GM18526 (cell line): ENCODE measurements at regions not wholly inside any gene's neighbourhood (a gene's known extent, or its start where the extent isn't known, plus 50 kb on each side); places are given as distances from the start of the nearest gene placed in this dataset.

Source experiments
- POLR2A ChIP-seq: IDR thresholded peaks from 3 replicates; pipeline ENCODE4 v1.6.1; 2011; ENCODE audit not compliant: insufficient read length; ENCODE audit errors: extremely low read depth

- no peak for TF ChIP-seq POLR2A
Measured at GRCh38 chr6:33957131-33957891, 153.5 kb upstream of the MLN start.

- TF ChIP-seq POLR2A: no peak
Measured at GRCh38 chr6:33956206-33956605, 152.4 kb upstream of the MLN start.

GRCh38 chr6:33955566-33955965 lies 151.8 kb upstream of the MLN start:
- no peak for TF ChIP-seq POLR2A

GRCh38 chr6:33954453-33954852 lies 150.7 kb upstream of the MLN start:
- TF ChIP-seq POLR2A: no peak

GRCh38 chr6:33953171-33953570 lies 149.4 kb upstream of the MLN start:
- no peak for TF ChIP-seq POLR2A

GRCh38 chr6:33952016-33952415 lies 148.2 kb upstream of the MLN start:
- no peak for TF ChIP-seq POLR2A

GRCh38 chr6:33950891-33951889 lies 147.4 kb upstream of the MLN start:
- no peak for TF ChIP-seq POLR2A

- TF ChIP-seq POLR2A: no peak
Measured at GRCh38 chr6:33950472-33950881, 146.7 kb upstream of the MLN start.

GRCh38 chr6:33949877-33950435 lies 146.2 kb upstream of the MLN start:
- TF ChIP-seq POLR2A: no peak

GRCh38 chr6:33949111-33949510 lies 145.3 kb upstream of the MLN start:
- TF ChIP-seq POLR2A: no peak

GRCh38 chr6:33947916-33948594 lies 144.3 kb upstream of the MLN start:
- no peak for TF ChIP-seq POLR2A

- no peak for TF ChIP-seq POLR2A
Measured at GRCh38 chr6:33947047-33947446, 143.2 kb upstream of the MLN start.

GRCh38 chr6:33945931-33946330 lies 142.1 kb upstream of the MLN start:
- TF ChIP-seq POLR2A: no peak

GRCh38 chr6:33944686-33945411 lies 141.0 kb upstream of the MLN start:
- no peak for TF ChIP-seq POLR2A
